ENCODE measurements at regions not wholly inside any gene's neighbourhood (a gene's known extent, or its start where the extent isn't known, plus 50 kb on each side); places are given as distances from the start of the nearest gene placed in this dataset.

DNA sequence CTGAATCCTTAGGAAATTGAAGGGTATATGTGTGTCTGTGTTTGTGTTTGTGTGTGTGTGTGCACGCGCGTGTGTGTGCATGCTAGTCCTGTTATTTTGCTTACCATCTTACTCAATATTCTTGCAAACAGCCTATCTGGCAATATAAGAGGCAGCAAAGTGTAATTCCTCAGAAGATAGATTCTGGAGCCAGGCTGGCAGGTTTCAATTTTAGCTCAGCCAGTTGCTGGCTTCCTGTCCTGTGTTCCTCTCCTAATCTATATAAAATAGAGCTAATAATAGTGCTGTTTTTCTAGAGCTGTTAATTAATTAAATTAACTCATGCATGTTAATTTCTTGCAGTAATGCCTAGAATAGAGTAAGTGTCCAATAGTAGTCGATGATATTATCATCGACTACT lies 256.2 kb downstream of the PIK3C3 start:
- 0% methylated on average over 2 of the region's 5 CpGs for WGBS (ENCODE audit: insufficient coverage, low coverage, missing lambda C conversion rate)

DNA sequence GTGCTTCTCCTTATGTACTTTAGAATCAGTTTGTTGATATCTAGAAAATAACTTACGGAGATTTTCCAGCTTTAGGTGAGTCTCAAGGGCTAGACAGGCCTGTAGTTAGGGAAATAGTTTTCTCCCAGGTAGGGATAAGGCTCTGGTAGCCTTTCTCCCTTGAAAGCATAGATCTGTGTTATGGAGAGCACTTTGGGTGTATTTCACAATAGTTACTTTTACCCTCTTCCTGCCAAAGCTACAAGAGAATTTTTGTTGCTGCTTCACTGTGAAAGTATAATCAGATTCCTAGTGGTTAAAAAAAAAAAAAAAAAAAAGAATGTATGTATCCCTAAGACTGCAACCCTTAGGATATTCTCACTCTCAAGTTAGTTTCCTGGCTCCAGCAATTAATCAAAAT lies 267.5 kb downstream of the PIK3C3 start:
- Histone ChIP-seq H3K9ac (ENCODE audit: insufficient read depth in 1 of 2, low read depth in 2 of 2, low read length in 2 of 2) (no peak overlapping the region), H3K9me1 (ENCODE audit: control insufficient read depth, insufficient read depth, low read length) (no peaks in the 10 kb centered on the region), H3K36me3 (ENCODE audit: control insufficient read depth, insufficient read depth, low read length) (no peaks in the 10 kb centered on the region), H3K9me3 (replicated peaks; ENCODE audit: control insufficient read depth, insufficient read depth, low read depth, low read length) (no peaks in the 10 kb centered on the region), H4K20me1 (replicated peaks; ENCODE audit: control insufficient read depth, insufficient read depth, low read length) (no peaks in the 10 kb centered on the region), H3K79me2 (ENCODE audit: control insufficient read depth, insufficient read depth, low read length) (no peaks in the 10 kb centered on the region), H3K27me3 (ENCODE audit: control insufficient read depth in 2 of 2, insufficient read depth in 2 of 2, low read length in 2 of 2) (no peaks in the 10 kb centered on the region), H3K27ac (ENCODE audit: extremely low read depth, low read depth, low read length) (no peak overlapping the region), H3K4me3 (no peak overlapping the region), H2AFZ (ENCODE audit: low read depth, low read length) (no peak overlapping the region), H3K4me2 (ENCODE audit: insufficient read depth, low read length) (no peak overlapping the region), H3K4me1 (replicated peaks in 1 of 2; ENCODE audit: control insufficient read depth in 2 of 2, insufficient read depth in 2 of 2, low read length in 2 of 2) (no peaks in the 10 kb centered on the region)
- DNase-seq (ENCODE audit: extremely low read depth in 1 of 4, low spot score in 3 of 4) = no peak
- ATAC-seq = no peak
- 0% methylated on average over 1 of the region's 1 CpG for WGBS (ENCODE audit: insufficient coverage, low coverage, missing lambda C conversion rate)
- BruUV-seq (replicated peaks) = no TSS peak
- FAIRE-seq = no peak
- ChIA-PET POLR2A (no interaction called here), CTCF (ENCODE audit: low intra/inter-chr PET ratio) (no interaction called here)
- TF ChIP-seq GTF2A2 (tag; IDR thresholded peaks at IDR 0.05) = no peak
- TF ChIP-seq BDP1 (IDR thresholded peaks at IDR 0.05; ENCODE audit: insufficient read depth, insufficient read length) = no peak
- TF ChIP-seq EHMT2 (IDR thresholded peaks at IDR 0.05) = no peak
- no peak for TF ChIP-seq PTTG1 (tag; IDR thresholded peaks at IDR 0.05; ENCODE audit: low read depth)
- TF ChIP-seq, protein P1, sequence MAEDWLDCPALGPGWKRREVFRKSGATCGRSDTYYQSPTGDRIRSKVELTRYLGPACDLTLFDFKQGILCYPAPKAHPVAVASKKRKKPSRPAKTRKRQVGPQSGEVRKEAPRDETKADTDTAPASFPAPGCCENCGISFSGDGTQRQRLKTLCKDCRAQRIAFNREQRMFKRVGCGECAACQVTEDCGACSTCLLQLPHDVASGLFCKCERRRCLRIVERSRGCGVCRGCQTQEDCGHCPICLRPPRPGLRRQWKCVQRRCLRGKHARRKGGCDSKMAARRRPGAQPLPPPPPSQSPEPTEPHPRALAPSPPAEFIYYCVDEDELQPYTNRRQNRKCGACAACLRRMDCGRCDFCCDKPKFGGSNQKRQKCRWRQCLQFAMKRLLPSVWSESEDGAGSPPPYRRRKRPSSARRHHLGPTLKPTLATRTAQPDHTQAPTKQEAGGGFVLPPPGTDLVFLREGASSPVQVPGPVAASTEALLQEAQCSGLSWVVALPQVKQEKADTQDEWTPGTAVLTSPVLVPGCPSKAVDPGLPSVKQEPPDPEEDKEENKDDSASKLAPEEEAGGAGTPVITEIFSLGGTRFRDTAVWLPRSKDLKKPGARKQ (CRISPR knock-in tag; IDR thresholded peaks at IDR 0.05) = no peak
- TF ChIP-seq, protein P2, sequence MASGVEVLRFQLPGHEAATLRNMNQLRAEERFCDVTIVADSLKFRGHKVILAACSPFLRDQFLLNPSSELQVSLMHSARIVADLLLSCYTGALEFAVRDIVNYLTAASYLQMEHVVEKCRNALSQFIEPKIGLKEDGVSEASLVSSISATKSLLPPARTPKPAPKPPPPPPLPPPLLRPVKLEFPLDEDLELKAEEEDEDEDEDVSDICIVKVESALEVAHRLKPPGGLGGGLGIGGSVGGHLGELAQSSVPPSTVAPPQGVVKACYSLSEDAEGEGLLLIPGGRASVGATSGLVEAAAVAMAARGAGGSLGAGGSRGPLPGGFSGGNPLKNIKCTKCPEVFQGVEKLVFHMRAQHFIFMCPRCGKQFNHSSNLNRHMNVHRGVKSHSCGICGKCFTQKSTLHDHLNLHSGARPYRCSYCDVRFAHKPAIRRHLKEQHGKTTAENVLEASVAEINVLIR (CRISPR knock-in tag; IDR thresholded peaks at IDR 0.05) = no peak
- TF ChIP-seq POLR2AphosphoS2 (IDR thresholded peaks at IDR 0.05; ENCODE audit: low read length) = no peak
- TF ChIP-seq LEF1 (IDR thresholded peaks at IDR 0.05) = no peak
- no peak for TF ChIP-seq BHLHE40 (IDR thresholded peaks at IDR 0.05; ENCODE audit: low read length)
- in situ Hi-C loops (cut with MboI) (no loop called here), intact Hi-C loops (cut with micrococcal nuclease) (no loop called here)

More for the DNA sequence above, 256.2 kb downstream of the PIK3C3 start:
- POLR2A ChIA-PET = interaction anchor here (0.6 kb wide), 1 partner anchor 600 kb away, joined by 3 read pairs; no protein-coding TSS in a partner anchor
- Histone ChIP-seq H3K79me2 (ENCODE audit: control insufficient read depth, insufficient read depth, low read length) (no peaks in the 10 kb centered on the region), H3K9me1 (ENCODE audit: control insufficient read depth, insufficient read depth, low read length) (no peaks in the 10 kb centered on the region), H3K9me3 (replicated peaks; ENCODE audit: control insufficient read depth, insufficient read depth, low read depth, low read length) (no peaks in the 10 kb centered on the region), H3K36me3 (ENCODE audit: control insufficient read depth, insufficient read depth, low read length) (no peaks in the 10 kb centered on the region), H3K27me3 (ENCODE audit: control insufficient read depth in 2 of 2, insufficient read depth in 2 of 2, low read length in 2 of 2) (no peaks in the 10 kb centered on the region), H4K20me1 (replicated peaks; ENCODE audit: control insufficient read depth, insufficient read depth, low read length) (no peaks in the 10 kb centered on the region), H3K27ac (ENCODE audit: extremely low read depth, low read depth, low read length) (no peak overlapping the region), H3K4me3 (no peak overlapping the region), H3K9ac (ENCODE audit: insufficient read depth in 1 of 2, low read depth in 2 of 2, low read length in 2 of 2) (no peak overlapping the region), H2AFZ (ENCODE audit: low read depth, low read length) (no peak overlapping the region), H3K4me1 (replicated peaks in 1 of 2; ENCODE audit: control insufficient read depth in 2 of 2, insufficient read depth in 2 of 2, low read length in 2 of 2) (no peaks in the 10 kb centered on the region), H3K4me2 (ENCODE audit: insufficient read depth, low read length) (no peak overlapping the region)
- no peak for TF ChIP-seq ZNF586 (CRISPR knock-in tag; conservative IDR thresholded peaks at IDR 0.05)
- TF ChIP-seq ZNF668 (CRISPR knock-in tag; IDR thresholded peaks at IDR 0.05) = no peak
- TF ChIP-seq, protein P3, sequence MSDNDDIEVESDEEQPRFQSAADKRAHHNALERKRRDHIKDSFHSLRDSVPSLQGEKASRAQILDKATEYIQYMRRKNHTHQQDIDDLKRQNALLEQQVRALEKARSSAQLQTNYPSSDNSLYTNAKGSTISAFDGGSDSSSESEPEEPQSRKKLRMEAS (CRISPR knock-in tag; IDR thresholded peaks at IDR 0.05) = no peak
- no peak for TF ChIP-seq KLF6 (CRISPR knock-in tag; IDR thresholded peaks at IDR 0.05; ENCODE audit: borderline replicate concordance)
- TF ChIP-seq HNRNPUL1 (IDR thresholded peaks at IDR 0.05; ENCODE audit: low read length) = no peak
- DNase-seq (ENCODE audit: extremely low read depth in 1 of 4, low spot score in 3 of 4) (no peak), ATAC-seq (no peak), FAIRE-seq (no peak)
- intact Hi-C loops (cut with micrococcal nuclease) = no loop called here
- in situ Hi-C loops (cut with MboI) = no loop called here
- BruUV-seq (replicated peaks) = no TSS peak
- CTCF ChIA-PET (ENCODE audit: low intra/inter-chr PET ratio) = no interaction called here
